Loucy (cell line): ENCODE measurements at regions not wholly inside any gene's neighbourhood (a gene's known extent, or its start where the extent isn't known, plus 50 kb on each side); places are given as distances from the start of the nearest gene placed in this dataset.

Experiments used
- H2AFZ ChIP-seq: fragments of 200-600 bp; sonication (generic); 2 replicates; pipeline ENCODE4 v1.6.0; 2016; ENCODE audit warnings: antibody characterized with exemption, mild to moderate bottlenecking, low read length, moderate library complexity
- H3F3A ChIP-seq: fragments of 200-600 bp; 2 replicates; pipeline ENCODE4 v1.6.0; 2016; ENCODE audit warnings: antibody characterized with exemption, low read depth, mild to moderate bottlenecking
- H3K27me3 ChIP-seq: fragments of 200-600 bp; sonication (generic); 2 replicates; pipeline ENCODE4 v1.6.1; 2014; ENCODE audit warnings: low read length, mild to moderate bottlenecking; ENCODE audit not compliant: insufficient read depth, poor library complexity, severe bottlenecking
- H3K36me3 ChIP-seq: fragments of 200-600 bp; sonication (generic); 2 replicates; pipeline ENCODE4 v1.6.1; 2016; ENCODE audit warnings: low read length; ENCODE audit not compliant: insufficient read depth
- H3K4me1 ChIP-seq: fragments of 200-600 bp; sonication (generic); 2 replicates; pipeline ENCODE4 v1.5.1; 2014; ENCODE audit warnings: low read length, mild to moderate bottlenecking; ENCODE audit not compliant: insufficient read depth, poor library complexity, severe bottlenecking
- H3K4me2 ChIP-seq: fragments of 200-600 bp; sonication (generic); 2 replicates; pipeline ENCODE4 v1.6.0; 2014; ENCODE audit warnings: antibody characterized with exemption, low read length, low read depth, mild to moderate bottlenecking; ENCODE audit not compliant: poor library complexity, severe bottlenecking
- H3K4me3 ChIP-seq: fragments of 200-600 bp; sonication (generic); 2 replicates; pipeline ENCODE4 v1.5.1; 2014; ENCODE audit warnings: low read length, mild to moderate bottlenecking, mixed read lengths; ENCODE audit not compliant: poor library complexity, severe bottlenecking
- H3K79me2 ChIP-seq: fragments of 200-600 bp; sonication (generic); 2 replicates; pipeline ENCODE4 v1.6.1; 2014; ENCODE audit warnings: low read length; ENCODE audit not compliant: insufficient read depth
- H3K9ac ChIP-seq: fragments of 200-600 bp; sonication (generic); 2 replicates; pipeline ENCODE4 v1.6.0; 2014; ENCODE audit warnings: mild to moderate bottlenecking, low read depth, low read length, moderate library complexity; ENCODE audit not compliant: poor library complexity, severe bottlenecking
- H3K9me2 ChIP-seq: fragments of 200-600 bp; sonication (generic); replicated peaks from 2 replicates; pipeline ENCODE4 v1.6.1; 2016; ENCODE audit warnings: low read depth, low read length, mixed read lengths
- H3K9me3 ChIP-seq: fragments of 200-600 bp; sonication (generic); 2 replicates; pipeline ENCODE4 v1.6.1; 2014; ENCODE audit warnings: mild to moderate bottlenecking, antibody characterized with exemption, low read length, low read depth; ENCODE audit not compliant: insufficient read depth
- H4K20me1 ChIP-seq: fragments of 200-600 bp; sonication (generic); 2 replicates; pipeline ENCODE4 v1.6.0; 2014; ENCODE audit warnings: antibody characterized with exemption, low read length, mild to moderate bottlenecking; ENCODE audit not compliant: insufficient read depth, poor library complexity, severe bottlenecking
- EZH2phosphoT487 ChIP-seq: fragments of 200-600 bp; IDR thresholded peaks from 2 replicates; pipeline ENCODE4 v1.6.1; 2018; ENCODE audit warnings: antibody characterized with exemption, mild to moderate bottlenecking, moderate library complexity, borderline replicate concordance
- TF ChIP-seq, protein P1 (sequence below): fragments of 200-600 bp; sonication (generic); conservative IDR thresholded peaks from 2 replicates; pipeline ENCODE4 v1.5.1; 2014; ENCODE audit warnings: mild to moderate bottlenecking, antibody characterized with exemption, low read length

DNA sequence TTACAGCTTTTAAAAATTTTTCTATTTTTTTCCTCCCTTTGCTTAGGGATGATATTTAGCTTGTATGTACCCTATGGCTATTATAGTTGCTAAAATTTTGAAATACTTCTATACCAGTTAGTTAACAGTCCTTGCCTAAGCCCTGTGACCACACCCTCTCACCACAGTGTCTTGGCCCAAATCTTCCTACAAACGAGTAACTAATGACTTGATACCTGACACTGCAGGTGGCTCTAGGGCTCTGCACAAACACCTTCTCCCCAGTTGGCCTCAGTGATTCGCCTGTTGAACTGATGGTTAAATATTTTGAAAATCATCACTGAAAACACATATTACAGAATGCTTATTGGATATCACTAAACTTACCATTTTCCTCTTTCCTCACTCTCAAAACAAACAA, 449.6 kb upstream of the CHD1 start:
- no peaks in the 10 kb centered on the region for H3K9me2 ChIP-seq
- no peak overlapping the region for H3K4me3 ChIP-seq
- TF ChIP-seq, protein P1, sequence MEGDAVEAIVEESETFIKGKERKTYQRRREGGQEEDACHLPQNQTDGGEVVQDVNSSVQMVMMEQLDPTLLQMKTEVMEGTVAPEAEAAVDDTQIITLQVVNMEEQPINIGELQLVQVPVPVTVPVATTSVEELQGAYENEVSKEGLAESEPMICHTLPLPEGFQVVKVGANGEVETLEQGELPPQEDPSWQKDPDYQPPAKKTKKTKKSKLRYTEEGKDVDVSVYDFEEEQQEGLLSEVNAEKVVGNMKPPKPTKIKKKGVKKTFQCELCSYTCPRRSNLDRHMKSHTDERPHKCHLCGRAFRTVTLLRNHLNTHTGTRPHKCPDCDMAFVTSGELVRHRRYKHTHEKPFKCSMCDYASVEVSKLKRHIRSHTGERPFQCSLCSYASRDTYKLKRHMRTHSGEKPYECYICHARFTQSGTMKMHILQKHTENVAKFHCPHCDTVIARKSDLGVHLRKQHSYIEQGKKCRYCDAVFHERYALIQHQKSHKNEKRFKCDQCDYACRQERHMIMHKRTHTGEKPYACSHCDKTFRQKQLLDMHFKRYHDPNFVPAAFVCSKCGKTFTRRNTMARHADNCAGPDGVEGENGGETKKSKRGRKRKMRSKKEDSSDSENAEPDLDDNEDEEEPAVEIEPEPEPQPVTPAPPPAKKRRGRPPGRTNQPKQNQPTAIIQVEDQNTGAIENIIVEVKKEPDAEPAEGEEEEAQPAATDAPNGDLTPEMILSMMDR = no peak
- TF ChIP-seq EZH2phosphoT487 = no peak
- H3K9me3 ChIP-seq = no peaks in the 10 kb centered on the region
- H2AFZ ChIP-seq = no peak overlapping the region
- H3K4me1 ChIP-seq = no peaks in the 10 kb centered on the region
- H3K36me3 ChIP-seq = no peaks in the 10 kb centered on the region
- no peaks in the 10 kb centered on the region for H4K20me1 ChIP-seq
- no peak overlapping the region for H3K4me2 ChIP-seq
- no peaks in the 10 kb centered on the region for H3K79me2 ChIP-seq
- no peaks in the 10 kb centered on the region for H3F3A ChIP-seq
- no peak overlapping the region for H3K9ac ChIP-seq
- no peaks in the 10 kb centered on the region for H3K27me3 ChIP-seq

- no peaks in the 10 kb centered on the region for H4K20me1 ChIP-seq
- no peak for TF ChIP-seq EZH2phosphoT487
- TF ChIP-seq, protein P1 = no peak
- H3K79me2 ChIP-seq = no peaks in the 10 kb centered on the region
- no peaks in the 10 kb centered on the region for H3K36me3 ChIP-seq
- H3F3A ChIP-seq = no peaks in the 10 kb centered on the region
- H2AFZ ChIP-seq = no peak overlapping the region
- H3K4me1 ChIP-seq = no peaks in the 10 kb centered on the region
- no peak overlapping the region for H3K4me2 ChIP-seq
- H3K9me3 ChIP-seq = no peaks in the 10 kb centered on the region
- no peaks in the 10 kb centered on the region for H3K27me3 ChIP-seq
- no peak overlapping the region for H3K4me3 ChIP-seq
- no peak overlapping the region for H3K9ac ChIP-seq
- no peaks in the 10 kb centered on the region for H3K9me2 ChIP-seq
Observed at GRCh38 chr5:99369797-99370593, 441.2 kb upstream of the CHD1 start.

- Histone ChIP-seq H3K9ac (no peak overlapping the region), H3K4me1 (no peaks in the 10 kb centered on the region), H3K79me2 (no peaks in the 10 kb centered on the region), H3K27me3 (no peaks in the 10 kb centered on the region), H3F3A (no peaks in the 10 kb centered on the region), H3K9me3 (no peaks in the 10 kb centered on the region), H3K9me2 (no peaks in the 10 kb centered on the region), H3K36me3 (no peaks in the 10 kb centered on the region), H3K4me3 (no peak overlapping the region), H3K4me2 (no peak overlapping the region), H2AFZ (no peak overlapping the region), H4K20me1 (no peaks in the 10 kb centered on the region)
- no peak for TF ChIP-seq EZH2phosphoT487
- TF ChIP-seq, protein P1 = no peak
Observed at GRCh38 chr5:99368726-99369125, 439.9 kb upstream of the CHD1 start.
